Sigmoid colon (tissue), 6 donors: ENCODE measurements at regions not wholly inside any gene's neighbourhood (a gene's known extent, or its start where the extent isn't known, plus 50 kb on each side); places are given as distances from the start of the nearest gene placed in this dataset.

ENCODE experiments used
- DNase-seq: peaks from one replicate; pipeline ENCODE4 v3.0.0-alpha.2; 2019
- H3K27ac ChIP-seq, 4 donors: fragments of 200-600 bp; sonication (generic); one replicate each; pipeline ENCODE4 v1.5.1; 2016 to 2019; ENCODE audit warnings: mild to moderate bottlenecking in 1 of 4
- H3K27me3 ChIP-seq, 3 donors: fragments of 200-600 bp; sonication (generic); one replicate each; pipeline ENCODE4 v1.5.1; 2019; ENCODE audit warnings: mild to moderate bottlenecking in 1 of 3
- H3K36me3 ChIP-seq, 4 donors: fragments of 200-600 bp; sonication (generic); one replicate each; pipeline ENCODE4 v1.5.1; 2016 to 2019
- H3K4me1 ChIP-seq, 4 donors: fragments of 200-600 bp; sonication (generic); one replicate each; pipeline ENCODE4 v1.5.1; 2017 to 2019
- H3K4me3 ChIP-seq, 4 donors: fragments of 200-600 bp; sonication (generic); one replicate each; pipeline ENCODE4 v1.5.1; 2017 to 2019; ENCODE audit warnings: mild to moderate bottlenecking in 2 of 4, moderate library complexity in 1 of 4
- H3K9me3 ChIP-seq, 4 donors: fragments of 200-600 bp in 3 of 4; sonication (generic) in 3 of 4; one replicate each; pipeline versions ENCODE4 v1.5.1 to v1.6.1; 2013 to 2019
- CTCF ChIP-seq, 4 experiments: fragments of 450-650 bp in 3 of 4; fragments of 200-600 bp in 1 of 4; IDR thresholded peaks; one replicate each; pipeline ENCODE4 v1.5.1; 2016 to 2019; ENCODE audit warnings: antibody characterized with exemption in 4 of 4, mild to moderate bottlenecking in 3 of 4, moderate library complexity in 2 of 4
- EP300 ChIP-seq, 4 donors: sonication (generic); formaldehyde crosslinking; IDR thresholded peaks; one replicate each; pipeline ENCODE4 v1.6.1; 2017; ENCODE audit warnings: antibody characterized with exemption in 4 of 4
- POLR2A ChIP-seq, 2 donors: fragments of 450-650 bp; IDR thresholded peaks; one replicate each; pipeline ENCODE4 v1.6.1; 2016; ENCODE audit warnings: antibody characterized with exemption in 2 of 2, mild to moderate bottlenecking in 2 of 2, moderate library complexity in 2 of 2
- POLR2AphosphoS5 ChIP-seq, 4 donors: sonication (generic); formaldehyde crosslinking; IDR thresholded peaks; one replicate each; pipeline ENCODE4 v1.6.1; 2017; ENCODE audit warnings: antibody characterized with exemption in 4 of 4
- WGBS, 2 donors: extraction: QIAGEN DNeasy Blood & Tissue Kit; methylation state at CpG; one replicate each; pipeline ENCODE4 v1.1.7; 2013; 5-methylcytosine and 5-hydroxymethylcytosine counted together
- intact Hi-C: fragments of 100-400 bp; cut with DNase I; formaldehyde crosslinking; loops from one replicate; pipeline ENCODE4 v1.15.1; 2023
- donor health status: healthy with polysubstance abuse.
- donor health status: healthy.

DNA sequence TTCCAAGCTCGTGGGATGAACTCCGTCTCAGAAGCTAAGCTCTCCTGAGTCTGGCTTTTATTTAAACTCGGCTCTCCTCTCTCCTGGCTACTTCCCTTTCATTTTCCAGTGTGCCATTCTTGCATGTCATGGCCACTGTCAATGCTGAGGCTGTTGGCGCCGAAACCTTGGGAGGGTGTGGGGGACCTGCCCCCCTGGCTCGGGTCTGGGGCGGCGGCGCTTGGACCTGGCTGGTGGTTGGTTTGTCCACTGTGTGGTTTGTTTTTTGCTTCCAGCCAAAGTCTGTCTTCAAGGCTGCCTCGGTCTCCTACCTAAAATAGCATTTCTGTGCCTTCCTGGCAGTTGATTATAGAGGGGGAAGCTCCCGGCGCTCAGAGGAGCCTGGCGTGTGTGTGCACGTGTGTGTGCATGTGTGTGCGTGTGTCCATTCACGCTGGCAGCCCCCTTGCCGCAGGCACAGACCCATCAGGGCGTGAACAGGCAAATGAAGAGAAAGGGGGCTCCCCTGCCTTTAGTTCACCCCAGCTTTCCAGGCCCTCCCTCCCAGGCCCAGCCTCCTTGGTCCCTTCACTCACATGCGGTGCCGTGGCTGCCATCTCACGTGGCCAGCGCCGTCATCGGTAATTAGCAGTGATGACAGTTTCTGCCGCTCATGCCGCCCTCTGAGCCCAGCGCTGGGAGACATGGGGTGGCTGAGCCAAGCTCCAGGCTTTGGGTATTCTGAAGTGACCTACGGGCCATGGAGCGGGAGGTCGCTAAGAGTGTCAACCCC is 179.9 kb downstream of the SEC14L1 start:
- intact Hi-C loops = loop anchor here (5.0 kb wide), 1 partner anchor 38 kb away; no protein-coding TSS in a partner anchor
- 63 to 84% methylated on average over 30 of the region's 30 CpGs for WGBS, 2 donors
- no peaks in the 10 kb centered on the region for H3K36me3 ChIP-seq
- TF ChIP-seq POLR2A (IDR thresholded peaks at IDR 0.05) = peak in 1 of 2 donors; percentile 8
- TF ChIP-seq CTCF (IDR thresholded peaks at IDR 0.05) = no peak
- peak in 1 of 4 donors; percentile 21 for TF ChIP-seq EP300 (IDR thresholded peaks at IDR 0.05)
- TF ChIP-seq POLR2AphosphoS5 (IDR thresholded peaks at IDR 0.05) = peak in 3 of 4 donors; percentile 39 to 54 (median 41)
- H3K4me1 ChIP-seq = peaks cover 0 to 86% (median 81%) of the 10 kb centered on the region in 4 donors
- H3K4me3 ChIP-seq = peak overlapping the region; percentile 30 to 51 (median 47)
- no peaks in the 10 kb centered on the region for H3K9me3 ChIP-seq
- H3K27me3 ChIP-seq = no peaks in the 10 kb centered on the region
- DNase-seq = peak; percentile 82
- peak overlapping the region; percentile 91 to 92 (median 92) for H3K27ac ChIP-seq

- DNase-seq = peak; percentile 78
- H3K27ac ChIP-seq = peak overlapping the region; percentile 91 to 92 (median 92)
- no peaks in the 10 kb centered on the region for H3K9me3 ChIP-seq
- no peaks in the 10 kb centered on the region for H3K36me3 ChIP-seq
- no peaks in the 10 kb centered on the region for H3K27me3 ChIP-seq
- H3K4me3 ChIP-seq = peak overlapping the region in 2 of 4 donors; percentile 50 to 51
- TF ChIP-seq EP300 (IDR thresholded peaks at IDR 0.05) = no peak
- TF ChIP-seq CTCF (IDR thresholded peaks at IDR 0.05) = no peak
- no peak for TF ChIP-seq POLR2A (IDR thresholded peaks at IDR 0.05)
- 86 to 88% methylated on average over 35 of the region's 35 CpGs for WGBS, 2 donors
- peaks cover 0 to 88% (median 81%) of the 10 kb centered on the region in 4 donors for H3K4me1 ChIP-seq
- intact Hi-C loops = loop anchor here (5.0 kb wide), 1 partner anchor 40 kb away; no protein-coding TSS in a partner anchor
These were observed 181.1 kb downstream of the SEC14L1 start for GRCh38 chr17:77321649-77322513.

DNA sequence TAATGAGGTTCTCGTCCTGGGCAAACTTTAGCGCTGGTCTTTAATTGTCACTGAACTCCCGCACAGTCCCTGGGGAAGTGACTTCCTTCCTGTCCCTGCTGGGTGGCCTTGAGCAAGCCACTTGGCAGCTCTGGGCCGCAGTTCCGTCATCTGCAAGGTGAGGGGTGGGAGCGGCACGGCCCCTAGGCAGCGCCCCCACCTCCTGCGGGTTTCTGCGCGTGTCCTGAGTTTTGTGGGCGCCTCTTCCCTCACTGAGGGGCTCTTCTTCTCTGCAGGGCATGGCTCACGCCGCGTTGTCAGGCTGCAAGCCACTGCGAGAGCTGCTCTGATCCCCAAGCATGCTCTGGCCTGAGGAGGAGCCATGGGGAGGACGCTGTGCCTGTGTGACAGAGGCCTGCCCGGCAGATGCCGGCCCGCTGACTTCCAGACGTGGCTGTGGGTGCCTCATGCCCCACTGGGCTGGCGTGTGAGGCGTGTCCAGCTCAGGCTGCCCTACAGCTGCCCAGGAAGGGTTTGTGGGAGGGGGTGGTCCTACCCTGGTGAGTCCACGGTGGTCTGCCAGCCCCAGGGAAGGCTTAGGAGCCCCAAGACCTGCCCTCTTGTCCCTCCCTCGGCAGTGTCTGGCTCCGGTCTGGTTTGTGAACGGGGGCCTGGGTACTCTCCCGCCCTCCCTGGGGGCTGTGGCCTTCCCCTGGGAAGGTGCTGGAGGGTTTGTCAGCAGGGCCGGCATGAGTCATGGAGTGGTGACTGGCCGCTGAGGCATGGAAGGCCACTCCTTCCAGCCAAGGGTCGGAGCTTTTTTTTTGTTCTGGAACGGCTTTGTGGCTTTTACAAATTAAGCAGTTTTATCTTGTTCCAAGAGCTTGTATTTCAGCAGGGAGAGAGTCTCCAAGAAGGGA is 182.0 kb downstream of the SEC14L1 start:
- peak overlapping the region; percentile 91 to 92 (median 92) for H3K27ac ChIP-seq
- H3K4me3 ChIP-seq = peak overlapping the region in 3 of 4 donors; percentile 3 to 32 (median 10)
- DNase-seq = peak; percentile 95
- intact Hi-C loops = loop anchor here (5.0 kb wide), 1 partner anchor 40 kb away; no protein-coding TSS in a partner anchor
- H3K4me1 ChIP-seq = peaks cover 0 to 96% (median 89%) of the 10 kb centered on the region in 4 donors
- no peaks in the 10 kb centered on the region for H3K27me3 ChIP-seq
- H3K9me3 ChIP-seq = no peaks in the 10 kb centered on the region
- 59 to 80% methylated on average over 32 of the region's 32 CpGs for WGBS, 2 donors
- TF ChIP-seq CTCF (IDR thresholded peaks at IDR 0.05) (no peak), POLR2A (IDR thresholded peaks at IDR 0.05) (peak in 1 of 2 donors; percentile 10), POLR2AphosphoS5 (IDR thresholded peaks at IDR 0.05) (peak; percentile 60 to 89 (median 74)), EP300 (IDR thresholded peaks at IDR 0.05) (peak in 2 of 4 donors; percentile 6 to 59)
- H3K36me3 ChIP-seq = no peaks in the 10 kb centered on the region
